HK-2 (cell line): ENCODE measurements at regions not wholly inside any gene's neighbourhood (a gene's known extent, or its start where the extent isn't known, plus 50 kb on each side); places are given as distances from the start of the nearest gene placed in this dataset.
"Not testable (repeated sequence)": the region's sequence is repeated elsewhere in the genome, so short reads cannot be mapped to it uniquely, and the experiment has no call there.

ENCODE experiments used
- DNase-seq: peaks from one replicate; pipeline ENCODE4 v3.0.0-alpha.2; 2018; ENCODE audit not compliant: unreplicated experiment

GRCh38 chr17:30731210-30732132 is 93.0 kb downstream of the CRLF3 start:
- DNase-seq = peak; percentile 78

- not testable (repeated sequence) for DNase-seq
Observed at GRCh38 chr17:30730837-30731209, 93.7 kb downstream of the CRLF3 start.

GRCh38 chr17:30730171-30730836 is 94.2 kb downstream of the CRLF3 start:
- not testable (repeated sequence) for DNase-seq

- not testable (repeated sequence) for DNase-seq
Observed at GRCh38 chr17:30729471-30730170, 94.9 kb downstream of the CRLF3 start.

- not testable (repeated sequence) for DNase-seq
Observed at GRCh38 chr17:30727517-30727916, 97.0 kb downstream of the CRLF3 start.

- DNase-seq = not testable (repeated sequence)
Observed at GRCh38 chr17:30726734-30727133, 97.8 kb downstream of the CRLF3 start.

GRCh38 chr17:30726310-30726709 is 98.2 kb downstream of the CRLF3 start:
- not testable (repeated sequence) for DNase-seq

- not testable (repeated sequence) for DNase-seq
Observed at GRCh38 chr17:30724034-30724650, 100.3 kb downstream of the CRLF3 start.

- not testable (repeated sequence) for DNase-seq
Observed at GRCh38 chr17:30722114-30722780, 102.2 kb downstream of the CRLF3 start.

GRCh38 chr17:30720971-30721370 is 103.5 kb downstream of the CRLF3 start:
- DNase-seq = not testable (repeated sequence)

GRCh38 chr17:30720013-30720471 is 104.5 kb downstream of the CRLF3 start:
- no peak for DNase-seq

- peak; percentile 64 for DNase-seq
Observed at GRCh38 chr17:30719131-30719973, 105.1 kb downstream of the CRLF3 start.

- not testable (repeated sequence) for DNase-seq
Observed at GRCh38 chr17:30718691-30719090, 105.8 kb downstream of the CRLF3 start.

GRCh38 chr17:30718099-30718447 is 106.4 kb downstream of the CRLF3 start:
- DNase-seq = not testable (repeated sequence)

GRCh38 chr17:30717291-30718098 is 107.0 kb downstream of the CRLF3 start:
- no peak for DNase-seq

- no peak for DNase-seq
Observed at GRCh38 chr17:30716461-30717290, 107.8 kb downstream of the CRLF3 start.

GRCh38 chr17:30714825-30715622 is 109.5 kb downstream of the CRLF3 start:
- not testable (repeated sequence) for DNase-seq

- not testable (repeated sequence) for DNase-seq
Observed at GRCh38 chr17:30713805-30714204, 110.7 kb downstream of the CRLF3 start.
